ENCODE measurements at regions not wholly inside any gene's neighbourhood (a gene's known extent, or its start where the extent isn't known, plus 50 kb on each side); places are given as distances from the start of the nearest gene placed in this dataset.

DNA sequence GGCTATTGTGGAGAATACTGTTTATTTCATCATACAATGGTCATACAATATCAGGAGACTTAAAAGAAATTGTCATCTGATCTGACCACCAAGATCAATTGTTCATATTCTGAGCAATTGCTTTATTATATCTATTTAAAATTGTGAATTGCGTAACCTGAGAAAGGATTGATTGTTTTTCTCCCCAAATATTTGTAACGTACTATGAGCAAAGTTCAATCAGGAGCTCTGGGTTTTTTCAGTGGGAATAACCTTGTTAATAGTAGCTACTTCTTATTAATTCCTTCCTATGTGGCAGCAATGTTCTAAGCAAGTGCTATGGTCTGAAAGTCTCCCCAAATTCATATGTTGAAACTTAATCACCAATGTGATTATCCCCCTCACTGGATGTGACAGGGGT, 323.1 kb downstream of the ZPLD1 start:
- DNase-seq = no peak

DNA sequence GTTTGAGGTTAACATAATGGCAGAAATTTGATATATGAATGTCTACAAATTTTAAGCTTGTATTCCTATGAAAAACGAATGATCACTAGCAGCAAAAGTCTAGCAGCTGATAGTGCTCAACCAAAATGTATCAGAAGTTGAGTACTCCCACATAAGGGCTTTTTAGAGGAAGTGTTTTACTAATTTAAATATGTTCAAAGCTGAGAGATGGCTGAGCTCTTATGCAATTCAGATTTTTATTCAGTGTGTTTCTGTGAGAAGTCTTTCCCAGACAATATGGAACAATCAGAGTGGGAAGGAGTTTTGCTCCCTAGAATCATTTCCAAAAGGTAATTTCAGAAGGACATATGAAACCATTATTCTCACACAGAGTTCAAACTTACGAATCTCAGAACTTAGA, 327.0 kb downstream of the ZPLD1 start:
- no peak for DNase-seq

DNA sequence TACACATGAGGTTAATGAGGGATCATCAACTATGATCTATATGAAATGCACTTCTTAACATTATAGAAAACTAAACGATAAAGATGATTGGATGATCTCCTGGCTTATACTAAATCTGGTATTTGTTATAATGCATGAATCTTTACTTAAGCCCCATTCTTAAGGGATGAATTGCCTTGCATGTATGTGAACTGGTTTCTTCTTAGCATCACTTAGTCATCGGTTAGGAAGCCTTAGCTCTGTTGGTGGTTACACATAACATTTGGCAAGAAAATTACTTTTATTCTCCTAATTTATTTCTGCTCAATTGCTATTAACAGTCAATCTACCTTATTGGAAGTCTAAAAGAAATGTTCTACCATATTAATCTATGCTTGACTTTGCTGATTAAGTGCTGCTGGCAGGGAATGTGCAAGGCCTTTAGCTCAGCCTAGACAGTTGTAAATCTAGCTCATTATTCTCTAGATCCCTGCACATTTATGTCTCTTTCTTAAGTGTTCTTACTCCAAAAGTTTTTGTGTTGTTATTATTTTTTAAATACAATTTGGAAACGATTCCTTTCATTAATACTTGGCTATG, 356.0 kb downstream of the ZPLD1 start:
- no peak for DNase-seq

DNA sequence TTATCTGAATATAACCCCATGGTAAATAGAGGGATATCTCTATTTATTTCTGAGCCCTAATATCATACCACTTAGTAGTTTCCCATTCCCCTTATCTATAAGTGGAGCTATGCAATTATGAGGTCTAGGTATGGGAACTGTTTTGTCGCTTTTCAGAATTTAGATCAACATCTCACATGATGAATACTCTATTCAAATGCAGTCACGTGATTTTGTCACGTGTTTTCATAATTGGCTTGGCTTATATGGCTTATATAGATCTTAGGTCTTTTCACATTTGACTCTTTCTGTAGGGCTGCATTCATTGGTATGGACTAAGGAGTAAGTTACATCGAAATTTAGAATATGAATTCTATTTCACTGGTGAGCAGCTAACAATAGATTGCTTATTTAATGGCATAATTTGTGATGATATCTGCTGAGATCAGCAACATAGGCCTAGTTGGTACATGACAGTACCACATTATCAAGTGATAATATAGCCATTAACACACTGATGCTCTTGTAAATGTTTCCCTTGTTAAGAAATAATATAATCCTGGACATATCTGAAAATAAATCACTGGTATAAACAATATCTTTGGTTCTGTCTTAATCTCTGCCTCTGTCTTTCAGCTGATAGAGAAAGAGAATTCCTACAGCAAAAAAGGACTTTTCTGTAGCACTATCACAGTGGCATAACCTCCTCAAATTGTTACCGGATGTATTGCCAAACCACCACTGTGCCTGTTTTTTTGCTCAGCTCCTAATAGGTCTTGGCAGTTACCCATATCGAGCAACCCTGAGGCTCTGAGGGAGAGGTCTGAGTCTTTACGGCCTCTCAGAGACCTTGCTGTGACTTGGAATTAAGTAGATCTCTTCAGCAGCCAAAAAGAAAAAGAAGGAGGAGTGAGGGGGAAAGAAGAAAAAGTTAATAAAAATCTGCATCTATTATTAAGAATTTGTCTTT, 357.1 kb downstream of the ZPLD1 start:
- no peak for DNase-seq

DNA sequence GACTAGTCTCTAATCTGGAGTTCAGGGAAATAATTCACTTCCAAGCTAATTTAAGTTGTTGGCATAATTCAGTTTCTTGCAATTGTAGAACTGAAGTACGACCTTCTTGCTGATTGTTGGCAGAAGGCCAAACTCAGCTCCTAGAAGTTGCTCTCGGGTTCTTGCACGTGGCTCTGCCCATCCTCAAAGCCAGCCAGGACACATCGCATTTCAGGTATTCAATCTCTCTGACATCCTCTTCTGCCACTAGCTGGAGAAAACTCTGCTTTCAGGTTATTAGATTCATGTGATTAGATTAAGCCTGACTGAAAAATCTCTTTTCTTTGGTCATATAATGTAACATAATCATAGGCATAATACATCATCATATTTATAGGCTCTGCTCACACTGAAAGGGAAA, 362.0 kb downstream of the ZPLD1 start:
- DNase-seq = no peak

DNA sequence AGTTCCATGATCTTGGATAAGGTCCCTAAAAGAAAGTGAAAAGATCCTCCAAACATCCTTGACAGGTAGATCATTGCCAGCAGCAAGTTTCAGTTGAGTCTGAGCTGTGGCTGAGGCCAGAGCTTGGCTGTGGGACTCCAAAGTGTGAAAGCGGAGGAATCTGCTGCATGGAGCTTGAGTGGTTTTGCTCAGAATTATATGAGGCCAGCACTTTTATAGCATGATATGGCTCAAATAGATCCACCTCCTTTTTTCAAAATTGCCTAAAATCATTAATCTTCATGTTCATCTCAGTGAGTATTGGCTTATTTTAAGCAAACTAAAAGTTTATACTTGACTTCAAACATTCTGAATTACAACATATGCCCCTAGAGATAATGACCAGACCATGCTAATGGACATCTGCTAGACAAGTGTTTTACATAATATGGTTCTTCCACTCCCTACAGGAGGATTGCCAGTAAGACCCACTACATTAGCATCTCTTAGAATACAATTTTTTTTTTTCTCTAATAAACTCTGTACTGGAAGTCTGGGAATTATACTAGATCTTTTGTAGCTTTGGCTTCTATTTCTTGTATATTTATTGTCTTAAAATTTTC, 368.1 kb downstream of the ZPLD1 start:
- no peak for DNase-seq

DNA sequence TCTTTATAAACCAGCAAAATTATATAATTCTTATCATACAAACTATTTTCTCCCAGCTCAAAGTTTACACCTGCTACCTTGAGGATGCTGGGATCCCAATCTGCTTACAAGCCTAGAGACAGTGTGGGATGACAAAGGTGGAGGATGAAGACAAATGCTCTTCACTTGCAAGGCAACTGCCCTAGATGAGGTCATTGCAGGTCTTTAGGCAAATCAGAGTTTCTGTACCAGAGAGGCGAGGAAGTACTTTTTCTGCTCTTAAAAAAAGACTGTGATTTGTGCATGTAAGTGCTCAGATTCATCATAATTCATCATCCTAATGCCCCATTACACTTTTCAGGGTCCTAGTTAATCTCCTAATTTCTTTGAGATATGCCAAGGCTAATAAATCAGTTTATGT, 376.1 kb downstream of the ZPLD1 start:
- DNase-seq = no peak

DNA sequence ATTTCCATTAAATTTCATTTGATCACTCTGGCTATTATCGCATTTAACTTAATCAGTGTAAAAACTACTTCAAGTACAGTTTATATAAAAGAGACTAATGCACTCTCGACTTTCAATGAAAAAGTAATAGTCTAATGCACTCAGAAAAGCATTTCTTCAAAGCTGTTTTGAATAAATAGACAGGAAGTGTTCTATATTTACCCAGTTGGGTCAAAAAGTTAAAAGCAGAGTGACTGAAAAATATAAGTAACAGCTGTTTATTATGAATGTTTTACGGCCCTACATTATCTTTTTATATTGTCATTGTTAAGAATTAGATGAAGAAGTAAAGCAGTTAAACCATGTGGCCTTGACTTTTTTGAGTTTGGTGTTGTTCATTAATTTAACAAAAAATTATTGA, 391.8 kb downstream of the ZPLD1 start:
- no peak for DNase-seq

DNA sequence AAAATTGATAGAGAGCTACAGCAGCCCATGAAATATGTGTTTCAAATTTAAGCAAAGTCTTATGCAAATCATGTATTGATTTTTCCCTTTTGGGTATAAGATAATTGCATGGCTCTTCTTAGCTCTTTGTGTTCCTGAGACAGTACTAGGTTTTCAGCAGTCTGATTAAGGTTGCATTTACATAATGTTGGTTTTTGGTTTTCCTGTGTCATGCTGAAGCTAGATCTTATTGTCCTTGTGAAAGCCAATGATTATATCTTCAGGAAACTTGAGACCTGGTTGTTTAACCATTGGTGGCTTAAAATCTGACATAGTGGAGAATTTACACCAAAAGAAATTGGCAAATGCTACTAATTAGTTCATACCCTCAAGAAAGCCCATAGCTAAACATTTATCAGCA, 392.6 kb downstream of the ZPLD1 start:
- no peak for DNase-seq

DNA sequence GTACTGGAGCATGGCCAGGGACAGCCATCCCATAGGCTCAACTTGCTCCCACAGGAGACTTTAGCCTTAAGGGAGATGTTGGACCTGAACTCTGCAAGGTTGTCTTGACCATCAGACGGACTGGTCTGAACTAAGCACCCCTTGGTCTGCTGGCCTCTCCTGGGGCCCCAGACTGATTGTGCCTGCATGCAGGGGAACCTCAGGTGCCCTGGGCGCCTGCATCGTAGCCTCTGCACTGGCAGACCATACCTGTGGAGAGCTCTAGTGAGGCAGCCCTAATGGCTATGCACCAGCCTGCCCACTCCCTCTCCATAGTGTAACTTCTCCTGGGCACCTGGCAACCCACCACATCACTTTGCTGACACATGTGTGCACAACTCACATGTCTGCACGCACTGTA, 395.6 kb downstream of the ZPLD1 start:
- DNase-seq = no peak

DNA sequence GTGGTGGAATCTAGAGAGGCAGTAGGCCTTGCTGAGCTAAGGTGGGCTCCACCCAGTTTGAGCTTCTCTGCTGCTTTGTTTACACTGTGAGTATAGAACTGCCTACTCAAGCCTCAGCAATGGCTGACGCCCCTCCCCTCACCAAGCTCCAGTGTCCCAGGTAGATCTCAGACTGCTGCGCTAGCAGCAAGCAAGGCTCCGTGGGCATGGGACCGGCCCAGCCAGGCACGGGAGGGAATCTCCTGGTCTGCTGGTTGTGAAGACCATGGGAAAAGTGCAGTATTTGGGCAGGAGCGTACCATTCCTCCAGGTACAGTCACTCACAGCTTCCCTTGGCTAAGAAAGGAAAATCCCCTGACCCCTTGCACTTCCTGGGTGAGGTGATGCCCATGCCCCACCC, 407.1 kb downstream of the ZPLD1 start:
- DNase-seq = no peak

DNA sequence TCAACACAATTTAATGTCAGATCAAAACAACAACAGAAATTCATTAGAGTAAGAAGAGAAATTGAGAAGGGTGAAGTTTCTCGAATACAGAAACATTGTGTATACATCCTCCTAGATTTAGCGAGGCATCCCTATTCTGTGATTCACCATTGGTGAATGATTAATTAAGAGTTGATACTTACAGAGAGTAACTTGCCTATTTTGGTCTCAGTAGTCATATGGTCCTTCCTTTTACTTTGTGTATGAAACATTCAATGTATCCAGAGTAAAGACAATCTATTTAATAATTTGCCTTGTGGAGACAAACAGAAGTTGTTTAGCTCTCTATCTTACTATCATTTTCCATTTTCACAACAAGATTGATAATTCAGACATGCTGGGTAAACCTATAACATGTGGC, 432.0 kb downstream of the ZPLD1 start:
- no peak for DNase-seq

DNA sequence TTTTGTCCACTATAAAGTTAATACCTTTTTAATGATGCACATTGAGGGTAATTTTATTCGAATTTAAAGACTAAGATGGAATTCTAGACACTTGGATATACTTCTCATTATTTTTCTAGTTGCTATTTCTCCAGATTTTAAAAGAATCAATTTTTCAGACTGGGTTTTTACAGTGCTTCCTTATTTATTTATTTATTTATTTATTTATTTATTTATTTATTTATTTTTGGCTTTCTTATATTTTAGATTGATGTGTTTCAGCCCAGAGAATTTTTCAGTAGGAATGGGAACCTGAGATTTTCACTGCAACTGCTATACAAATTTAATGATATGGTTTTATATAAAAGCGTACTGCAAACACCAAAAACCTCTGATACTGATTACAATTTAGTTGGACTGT, 448.7 kb downstream of the ZPLD1 start:
- no peak for DNase-seq

DNA sequence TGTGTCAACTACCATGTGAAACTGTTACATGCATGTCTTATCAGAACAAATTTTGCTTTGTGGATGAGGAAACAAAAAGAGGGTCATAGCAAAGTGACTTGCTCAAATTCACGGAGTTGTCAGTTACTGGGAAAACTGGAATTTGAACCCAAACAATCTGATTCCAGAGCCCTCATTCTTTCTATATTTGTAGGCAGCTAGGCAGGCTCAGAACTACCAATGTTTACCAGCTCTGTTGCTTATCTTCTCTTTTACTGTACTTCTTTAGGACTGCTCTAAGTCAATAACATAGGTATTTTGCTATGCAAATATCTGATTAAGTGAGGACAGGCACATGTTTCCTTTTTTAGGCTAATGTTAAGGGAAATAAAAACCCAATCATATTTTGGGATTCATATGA, 450.5 kb downstream of the ZPLD1 start:
- DNase-seq = no peak

DNA sequence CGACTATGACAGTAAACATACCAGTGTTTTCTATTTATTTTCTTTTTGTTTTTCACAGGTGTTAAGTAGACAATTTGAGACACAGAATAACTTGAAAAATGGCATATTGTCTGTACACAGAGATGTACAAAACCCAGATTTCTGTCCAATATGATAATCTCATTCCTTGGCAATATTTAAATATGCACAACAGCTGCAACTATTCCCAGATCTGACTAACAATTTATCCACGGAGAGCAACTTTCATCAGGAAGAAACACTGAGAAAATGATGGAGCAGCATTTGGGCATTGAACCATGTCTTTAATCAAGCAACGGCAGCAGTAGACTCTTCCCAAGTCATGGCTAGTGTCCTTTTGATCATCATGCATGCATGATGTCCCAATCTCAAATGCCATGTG, 452.6 kb downstream of the ZPLD1 start:
- no peak for DNase-seq

DNA sequence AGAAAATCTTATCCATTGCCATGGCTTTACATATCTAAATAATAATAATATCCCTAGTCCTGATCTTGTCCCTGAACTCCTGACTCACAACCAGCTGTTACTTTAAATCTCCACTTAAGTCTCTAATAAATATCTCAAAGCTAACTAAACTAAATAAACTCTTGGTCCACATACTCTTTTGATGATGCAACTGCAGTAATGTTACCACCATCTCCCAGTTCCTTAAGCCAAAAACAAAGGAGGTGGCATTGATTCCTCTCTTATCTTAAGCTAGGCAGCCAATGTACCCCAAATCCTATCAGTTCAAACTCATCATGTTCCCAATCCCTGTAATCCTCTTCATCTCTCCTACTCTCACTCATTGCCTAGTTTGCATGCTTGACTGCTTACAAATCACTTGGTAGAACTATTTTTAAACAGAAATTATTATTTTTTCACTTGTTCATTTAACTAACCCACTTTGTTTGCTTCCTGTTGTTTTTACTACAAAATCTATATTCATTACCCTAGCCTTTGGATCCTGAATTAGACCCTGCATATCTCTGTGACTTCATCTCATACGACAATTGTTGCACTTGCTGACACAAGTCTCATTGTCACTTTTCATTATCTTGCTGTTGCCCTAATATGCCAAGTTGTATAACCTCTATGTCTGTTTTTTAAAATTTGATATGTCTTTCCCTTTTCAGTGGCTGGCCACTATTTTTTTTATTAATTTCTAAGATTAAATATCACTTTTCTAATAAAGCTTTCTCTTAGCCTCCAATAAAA, 462.2 kb downstream of the ZPLD1 start:
- no peak for DNase-seq

DNA sequence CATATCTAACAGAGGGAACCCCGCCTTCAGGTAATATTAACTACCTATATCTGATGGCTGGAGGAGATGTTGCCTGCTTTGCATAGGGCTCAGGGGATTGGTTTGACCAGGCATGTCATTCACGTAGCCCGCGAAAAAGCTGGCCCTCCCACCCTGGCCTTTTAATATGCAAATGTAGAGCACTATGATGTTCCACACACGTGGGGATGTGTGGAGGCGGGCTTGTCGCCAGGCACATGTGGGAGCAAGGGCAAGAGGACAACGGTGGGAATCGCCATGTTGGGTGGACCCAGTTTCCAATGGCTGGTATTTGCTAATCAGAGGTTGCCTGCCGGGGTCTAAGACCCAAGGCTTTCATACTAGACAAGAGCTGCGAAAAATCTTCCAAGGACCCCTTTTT, 469.8 kb downstream of the ZPLD1 start:
- DNase-seq = no peak

DNA sequence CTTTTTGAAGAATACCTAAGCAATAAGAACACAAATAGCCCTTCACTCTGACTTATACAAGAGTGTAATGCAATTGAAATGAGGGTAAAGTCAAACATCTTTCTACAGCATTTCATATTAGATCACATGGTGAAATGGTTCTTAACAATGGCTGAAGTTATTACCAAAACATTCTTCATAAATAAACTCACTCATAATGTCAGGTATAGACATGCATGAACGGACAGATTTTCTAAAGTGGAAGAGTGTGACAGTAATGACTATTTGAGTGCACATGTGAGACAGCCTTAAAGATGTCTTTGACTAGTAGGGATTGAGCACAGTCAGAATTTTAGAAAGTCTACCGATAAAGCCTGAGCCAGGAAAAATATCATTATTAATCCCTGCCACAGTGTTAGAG, 471.0 kb downstream of the ZPLD1 start:
- no peak for DNase-seq

DNA sequence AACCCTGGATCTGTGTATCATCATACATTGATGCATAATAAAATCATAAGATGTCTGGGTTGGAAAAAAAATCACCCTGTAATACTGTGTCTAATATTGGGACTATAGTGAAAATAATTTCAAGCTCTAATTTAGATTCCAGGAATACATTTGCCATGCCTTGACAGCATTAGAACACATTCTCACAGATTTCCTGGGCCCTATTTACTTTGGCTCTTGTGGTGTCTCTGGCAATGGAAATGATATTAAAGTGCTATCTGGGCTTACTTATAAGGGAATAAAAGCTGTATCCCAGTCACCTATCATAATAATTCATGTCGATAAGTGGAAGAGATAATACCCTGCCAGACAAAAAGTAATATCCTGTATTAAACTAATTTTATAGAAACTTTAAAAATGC, 472.0 kb downstream of the ZPLD1 start:
- no peak for DNase-seq

DNA sequence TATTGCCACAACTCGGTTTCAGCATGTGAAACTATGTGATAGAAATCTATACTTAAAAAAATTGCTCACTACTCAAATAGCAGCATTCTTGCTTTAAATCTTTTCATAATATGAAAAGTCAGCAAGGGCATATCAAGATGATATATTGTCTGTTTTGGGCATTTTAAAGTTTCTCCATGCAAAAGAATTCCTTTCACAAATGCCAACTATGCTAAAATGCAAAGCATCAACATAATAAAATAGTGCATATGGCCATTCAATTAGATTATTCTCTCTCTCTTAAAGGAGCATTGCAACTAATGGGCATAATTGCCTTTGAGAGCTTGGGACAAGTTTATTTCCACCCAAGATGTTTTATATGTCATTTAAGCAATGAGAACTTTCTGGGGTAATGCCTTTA, 475.1 kb downstream of the ZPLD1 start:
- no peak for DNase-seq

DNA sequence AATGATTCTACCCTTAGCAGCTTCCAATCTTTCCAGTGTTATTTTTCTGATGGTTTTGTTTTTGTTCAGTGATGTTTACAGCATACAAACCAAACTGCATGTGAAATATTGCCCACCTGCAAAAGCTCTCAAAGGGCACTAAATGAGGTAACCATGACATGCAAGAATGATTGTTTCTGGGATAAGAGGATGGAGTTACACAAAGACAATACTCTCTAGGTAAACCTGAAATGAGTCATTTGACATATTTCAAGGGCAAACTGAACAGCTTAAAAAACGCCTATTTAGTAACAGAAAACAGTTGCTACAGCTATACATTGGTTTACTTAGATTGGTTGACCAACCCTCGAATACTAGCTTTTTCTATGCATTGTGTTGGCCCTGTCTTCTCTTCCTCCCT, 481.7 kb downstream of the ZPLD1 start:
- no peak for DNase-seq

DNA sequence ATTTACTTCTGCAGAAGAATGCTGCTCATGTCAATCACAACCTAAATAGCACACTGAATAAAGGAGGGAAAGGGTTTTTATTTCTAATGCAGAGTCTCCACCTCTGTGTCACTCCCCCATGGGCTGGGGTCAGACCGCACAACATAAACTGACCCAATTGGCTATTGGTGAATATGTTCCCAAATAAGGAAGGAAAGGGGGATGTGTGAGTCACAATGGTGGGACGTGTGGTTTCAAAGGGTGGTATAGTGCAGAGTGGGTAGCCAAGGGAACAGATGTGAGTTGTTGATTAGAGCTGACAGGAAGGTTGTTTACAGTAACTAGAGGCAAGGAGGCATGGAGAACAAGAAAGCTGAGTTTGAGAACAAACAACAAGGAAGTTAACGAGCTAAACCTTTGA, 491.8 kb downstream of the ZPLD1 start:
- DNase-seq = no peak

DNA sequence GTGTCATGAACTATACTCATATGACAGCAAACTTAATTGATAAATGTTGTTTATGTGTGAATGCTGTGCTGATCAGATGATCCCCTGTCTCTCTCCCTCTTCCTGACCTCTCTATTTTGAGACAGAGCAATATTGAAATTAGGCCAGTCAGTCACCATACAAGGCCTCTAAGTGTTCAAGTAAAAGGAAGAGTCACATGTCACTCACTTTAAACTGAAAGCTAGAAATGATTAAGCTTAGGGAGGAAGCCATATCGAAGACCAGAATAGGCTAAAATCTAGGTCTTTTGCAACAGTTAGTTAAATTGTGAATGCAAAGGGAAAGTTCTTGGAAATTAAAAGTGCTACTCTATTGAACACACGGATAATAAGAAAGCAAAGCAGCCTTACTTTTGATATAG, 498.6 kb downstream of the ZPLD1 start:
- no peak for DNase-seq

Data from stimulated activated CD4-positive, alpha-beta T cell treated with anti-CD3 and anti-CD28 coated beads, Interleukin-4, amount 100 ng/mL, for 24 hours (primary cell).